Karpas-422 (cell line): ENCODE measurements at regions not wholly inside any gene's neighbourhood (a gene's known extent, or its start where the extent isn't known, plus 50 kb on each side); places are given as distances from the start of the nearest gene placed in this dataset.

ENCODE experiments used
- DNase-seq: peaks from one replicate; pipeline ENCODE4 v3.0.0-alpha.2; 2015
- H2AFZ ChIP-seq: fragments of 200-600 bp; sonication (generic); 2 replicates; pipeline ENCODE4 v1.6.1; 2014; ENCODE audit warnings: antibody characterized with exemption, low read length, mixed read lengths
- H3K27ac ChIP-seq: fragments of 200-600 bp; sonication (generic); 2 replicates; pipeline ENCODE4 v1.5.1; 2014; ENCODE audit warnings: mild to moderate bottlenecking, low read length, moderate library complexity
- H3K27me3 ChIP-seq: fragments of 200-600 bp; sonication (generic); 2 replicates; pipeline ENCODE4 v1.6.1; 2014; ENCODE audit warnings: low read length, mixed read lengths
- H3K36me3 ChIP-seq: fragments of 200-600 bp; sonication (generic); 2 replicates; pipeline ENCODE4 v1.6.1; 2014; ENCODE audit warnings: low read length, mixed read lengths; ENCODE audit not compliant: insufficient read depth
- H3K4me1 ChIP-seq: fragments of 200-600 bp; sonication (generic); 2 replicates; pipeline ENCODE4 v1.6.1; 2014; ENCODE audit warnings: mild to moderate bottlenecking, low read length, mixed read lengths
- H3K4me2 ChIP-seq: fragments of 200-600 bp; sonication (generic); 2 replicates; pipeline ENCODE4 v1.6.1; 2014; ENCODE audit warnings: low read length, low read depth, mild to moderate bottlenecking; ENCODE audit not compliant: poor library complexity, severe bottlenecking
- H3K4me3 ChIP-seq: fragments of 200-600 bp; sonication (generic); 2 replicates; pipeline ENCODE4 v1.5.1; 2014; ENCODE audit warnings: mild to moderate bottlenecking, antibody characterized with exemption, low read length, mixed read lengths
- H3K79me2 ChIP-seq: fragments of 200-600 bp; sonication (generic); 2 replicates; pipeline ENCODE4 v1.6.1; 2014; ENCODE audit warnings: mild to moderate bottlenecking, low read length, mixed read lengths
- H3K9ac ChIP-seq: fragments of 200-600 bp; sonication (generic); 2 replicates; pipeline ENCODE4 v1.6.0; 2014; ENCODE audit warnings: low read length
- H3K9me2 ChIP-seq: fragments of 200-600 bp; sonication (generic), shearing (Covaris generic); replicated peaks from 2 replicates; pipeline ENCODE4 v1.6.0; 2014; ENCODE audit warnings: mild to moderate bottlenecking, low read length, moderate library complexity; ENCODE audit not compliant: insufficient read depth
- H3K9me3 ChIP-seq: fragments of 300-700, 200-600 bp; sonication (generic); 2 replicates; pipeline ENCODE4 v1.6.1; 2014; ENCODE audit warnings: low read length, mixed read lengths
- H4K20me1 ChIP-seq: fragments of 200-600 bp; sonication (generic); 2 replicates; pipeline ENCODE4 v1.6.1; 2014; ENCODE audit warnings: mild to moderate bottlenecking, antibody characterized with exemption, low read length, low read depth; ENCODE audit not compliant: insufficient read depth

GRCh38 chr2:160928854-160929301 is 231.3 kb upstream of the TANK start:
- H3K4me1 ChIP-seq = no peaks in the 10 kb centered on the region
- no peak overlapping the region for H3K9ac ChIP-seq
- no peak for DNase-seq
- H3K79me2 ChIP-seq = no peaks in the 10 kb centered on the region
- H4K20me1 ChIP-seq = no peaks in the 10 kb centered on the region
- H3K9me3 ChIP-seq = no peaks in the 10 kb centered on the region
- no peaks in the 10 kb centered on the region for H3K27me3 ChIP-seq
- H3K4me2 ChIP-seq = no peak overlapping the region
- no peaks in the 10 kb centered on the region for H3K9me2 ChIP-seq
- no peak overlapping the region for H2AFZ ChIP-seq
- no peak overlapping the region for H3K4me3 ChIP-seq
- H3K27ac ChIP-seq = no peak overlapping the region
- no peaks in the 10 kb centered on the region for H3K36me3 ChIP-seq

- no peak overlapping the region for H3K4me2 ChIP-seq
- H3K9ac ChIP-seq = no peak overlapping the region
- no peaks in the 10 kb centered on the region for H3K27me3 ChIP-seq
- H3K79me2 ChIP-seq = no peaks in the 10 kb centered on the region
- H3K36me3 ChIP-seq = no peaks in the 10 kb centered on the region
- no peak overlapping the region for H2AFZ ChIP-seq
- H3K9me2 ChIP-seq = no peaks in the 10 kb centered on the region
- DNase-seq = no peak
- no peaks in the 10 kb centered on the region for H3K4me1 ChIP-seq
- H4K20me1 ChIP-seq = no peaks in the 10 kb centered on the region
- no peaks in the 10 kb centered on the region for H3K9me3 ChIP-seq
- H3K27ac ChIP-seq = no peak overlapping the region
- H3K4me3 ChIP-seq = no peak overlapping the region
These were observed 228.7 kb upstream of the TANK start for GRCh38 chr2:160931531-160931930.

GRCh38 chr2:160932960-160933359 is 227.3 kb upstream of the TANK start:
- Histone ChIP-seq H3K27me3 (no peaks in the 10 kb centered on the region), H4K20me1 (no peaks in the 10 kb centered on the region), H3K27ac (no peak overlapping the region), H3K36me3 (no peaks in the 10 kb centered on the region), H3K4me3 (no peak overlapping the region), H3K9me3 (no peaks in the 10 kb centered on the region), H3K9me2 (no peaks in the 10 kb centered on the region), H2AFZ (no peak overlapping the region), H3K9ac (no peak overlapping the region), H3K79me2 (no peaks in the 10 kb centered on the region), H3K4me2 (no peak overlapping the region), H3K4me1 (no peaks in the 10 kb centered on the region)
- DNase-seq = no peak

- H3K36me3 ChIP-seq = no peaks in the 10 kb centered on the region
- no peaks in the 10 kb centered on the region for H3K9me2 ChIP-seq
- no peak overlapping the region for H3K4me2 ChIP-seq
- no peak overlapping the region for H2AFZ ChIP-seq
- H3K27ac ChIP-seq = no peak overlapping the region
- H3K4me3 ChIP-seq = no peak overlapping the region
- no peaks in the 10 kb centered on the region for H3K4me1 ChIP-seq
- H3K79me2 ChIP-seq = no peaks in the 10 kb centered on the region
- no peak for DNase-seq
- H3K27me3 ChIP-seq = no peaks in the 10 kb centered on the region
- no peaks in the 10 kb centered on the region for H3K9me3 ChIP-seq
- H3K9ac ChIP-seq = no peak overlapping the region
- no peaks in the 10 kb centered on the region for H4K20me1 ChIP-seq
These were observed 226.0 kb upstream of the TANK start for GRCh38 chr2:160934263-160934662.

GRCh38 chr2:160934991-160935390 is 225.2 kb upstream of the TANK start:
- H3K4me3 ChIP-seq = no peak overlapping the region
- H3K9me3 ChIP-seq = no peaks in the 10 kb centered on the region
- no peak overlapping the region for H3K4me2 ChIP-seq
- H3K9me2 ChIP-seq = no peaks in the 10 kb centered on the region
- H4K20me1 ChIP-seq = no peaks in the 10 kb centered on the region
- no peak overlapping the region for H2AFZ ChIP-seq
- H3K4me1 ChIP-seq = no peaks in the 10 kb centered on the region
- H3K79me2 ChIP-seq = no peaks in the 10 kb centered on the region
- no peaks in the 10 kb centered on the region for H3K36me3 ChIP-seq
- no peak overlapping the region for H3K9ac ChIP-seq
- no peaks in the 10 kb centered on the region for H3K27me3 ChIP-seq
- no peak for DNase-seq
- no peak overlapping the region for H3K27ac ChIP-seq

- Histone ChIP-seq H2AFZ (no peak overlapping the region), H3K9ac (no peak overlapping the region), H3K4me3 (no peak overlapping the region), H3K79me2 (no peaks in the 10 kb centered on the region), H3K4me1 (no peaks in the 10 kb centered on the region), H3K9me2 (no peaks in the 10 kb centered on the region), H3K4me2 (no peak overlapping the region), H3K36me3 (no peaks in the 10 kb centered on the region), H3K9me3 (no peaks in the 10 kb centered on the region), H4K20me1 (no peaks in the 10 kb centered on the region), H3K27ac (no peak overlapping the region), H3K27me3 (no peaks in the 10 kb centered on the region)
- DNase-seq = no peak
These were observed 224.0 kb upstream of the TANK start for GRCh38 chr2:160936044-160936806.

- Histone ChIP-seq H3K4me1 (no peaks in the 10 kb centered on the region), H2AFZ (no peak overlapping the region), H3K9me2 (no peaks in the 10 kb centered on the region), H3K4me2 (no peak overlapping the region), H3K9me3 (no peaks in the 10 kb centered on the region), H3K36me3 (no peaks in the 10 kb centered on the region), H4K20me1 (no peaks in the 10 kb centered on the region), H3K4me3 (no peak overlapping the region), H3K79me2 (no peaks in the 10 kb centered on the region), H3K9ac (no peak overlapping the region), H3K27me3 (peaks cover 2% of the 10 kb centered on the region; the same call in 1 of the 2 replicates), H3K27ac (no peak overlapping the region)
- DNase-seq = no peak
These were observed 220.0 kb upstream of the TANK start for GRCh38 chr2:160940271-160940670.

GRCh38 chr2:160940699-160941098 is 219.5 kb upstream of the TANK start:
- Histone ChIP-seq H3K79me2 (no peaks in the 10 kb centered on the region), H3K4me2 (no peak overlapping the region), H3K4me3 (no peak overlapping the region), H3K9me2 (no peaks in the 10 kb centered on the region), H3K4me1 (no peaks in the 10 kb centered on the region), H2AFZ (no peak overlapping the region), H3K27ac (no peak overlapping the region), H3K9me3 (no peaks in the 10 kb centered on the region), H3K36me3 (no peaks in the 10 kb centered on the region), H4K20me1 (no peaks in the 10 kb centered on the region), H3K27me3 (peaks cover 2% of the 10 kb centered on the region; the same call in 1 of the 2 replicates), H3K9ac (no peak overlapping the region)
- DNase-seq = no peak
